ENCODE measurements at regions not wholly inside any gene's neighbourhood (a gene's known extent, or its start where the extent isn't known, plus 50 kb on each side); places are given as distances from the start of the nearest gene placed in this dataset.
"Not testable (repeated sequence)": the region's sequence is repeated elsewhere in the genome, so short reads cannot be mapped to it uniquely, and the experiment has no call there.

- H3K4me1 ChIP-seq (ENCODE audit: control insufficient read depth, insufficient read depth, low read length); H3K4me3 ChIP-seq (ENCODE audit: low read depth, low read length); H3K27me3 ChIP-seq (ENCODE audit: control insufficient read depth, insufficient read depth, low read length); H3K9ac ChIP-seq (ENCODE audit: low read depth, low read length); H3K36me3 ChIP-seq (ENCODE audit: control insufficient read depth, insufficient read depth, low read length): not testable (repeated sequence)
- peaks cover 13% of the 10 kb centered on the region for H3K9me3 ChIP-seq (ENCODE audit: control insufficient read depth, insufficient read depth, low read length)
These were observed 256.6 kb upstream of the PELI2 start for GRCh38 chr14:55861561-55861960.

- peak overlapping the region; percentile 54 for H3K9ac ChIP-seq (ENCODE audit: low read depth, low read length)
These were observed 253.1 kb upstream of the PELI2 start for GRCh38 chr14:55864890-55865655.

GRCh38 chr14:55867311-55867710 lies 250.9 kb upstream of the PELI2 start:
- Histone ChIP-seq H3K36me3 (ENCODE audit: control insufficient read depth, insufficient read depth, low read length) (no peaks in the 10 kb centered on the region), H3K9ac (ENCODE audit: low read depth, low read length) (no peak overlapping the region), H3K27me3 (ENCODE audit: control insufficient read depth, insufficient read depth, low read length) (no peaks in the 10 kb centered on the region), H3K4me3 (ENCODE audit: low read depth, low read length) (no peak overlapping the region), H3K4me1 (ENCODE audit: control insufficient read depth, insufficient read depth, low read length) (no peaks in the 10 kb centered on the region), H3K9me3 (ENCODE audit: control insufficient read depth, insufficient read depth, low read length) (peaks cover 5% of the 10 kb centered on the region)

More at GRCh38 chr14:55864890-55865655, 253.1 kb upstream of the PELI2 start:
- Histone ChIP-seq H3K27me3 (ENCODE audit: control insufficient read depth, insufficient read depth, low read length) (no peaks in the 10 kb centered on the region), H3K4me3 (ENCODE audit: low read depth, low read length) (peak overlapping the region; percentile 32), H3K36me3 (ENCODE audit: control insufficient read depth, insufficient read depth, low read length) (no peaks in the 10 kb centered on the region), H3K9me3 (ENCODE audit: control insufficient read depth, insufficient read depth, low read length) (peaks cover 8% of the 10 kb centered on the region), H3K4me1 (ENCODE audit: control insufficient read depth, insufficient read depth, low read length) (no peaks in the 10 kb centered on the region)

- Histone ChIP-seq H3K36me3 (ENCODE audit: control insufficient read depth, insufficient read depth, low read length) (no peaks in the 10 kb centered on the region), H3K4me1 (ENCODE audit: control insufficient read depth, insufficient read depth, low read length) (no peaks in the 10 kb centered on the region), H3K27me3 (ENCODE audit: control insufficient read depth, insufficient read depth, low read length) (no peaks in the 10 kb centered on the region), H3K9me3 (ENCODE audit: control insufficient read depth, insufficient read depth, low read length) (peaks cover 5% of the 10 kb centered on the region), H3K4me3 (ENCODE audit: low read depth, low read length) (no peak overlapping the region), H3K9ac (ENCODE audit: low read depth, low read length) (no peak overlapping the region)
These were observed 250.5 kb upstream of the PELI2 start for GRCh38 chr14:55867719-55868118.

GRCh38 chr14:55869397-55870049 lies 248.7 kb upstream of the PELI2 start:
- no peaks in the 10 kb centered on the region for H3K36me3 ChIP-seq (ENCODE audit: control insufficient read depth, insufficient read depth, low read length)
- H3K9me3 ChIP-seq (ENCODE audit: control insufficient read depth, insufficient read depth, low read length) = peaks cover 2% of the 10 kb centered on the region
- no peaks in the 10 kb centered on the region for H3K27me3 ChIP-seq (ENCODE audit: control insufficient read depth, insufficient read depth, low read length)
- no peak overlapping the region for H3K9ac ChIP-seq (ENCODE audit: low read depth, low read length)
- no peak overlapping the region for H3K4me3 ChIP-seq (ENCODE audit: low read depth, low read length)
- H3K4me1 ChIP-seq (ENCODE audit: control insufficient read depth, insufficient read depth, low read length) = no peaks in the 10 kb centered on the region

GRCh38 chr14:55873169-55873568 lies 245.0 kb upstream of the PELI2 start:
- Histone ChIP-seq H3K27me3 (ENCODE audit: control insufficient read depth, insufficient read depth, low read length) (no peaks in the 10 kb centered on the region), H3K9ac (ENCODE audit: low read depth, low read length) (no peak overlapping the region), H3K36me3 (ENCODE audit: control insufficient read depth, insufficient read depth, low read length) (no peaks in the 10 kb centered on the region), H3K4me1 (ENCODE audit: control insufficient read depth, insufficient read depth, low read length) (no peaks in the 10 kb centered on the region), H3K4me3 (ENCODE audit: low read depth, low read length) (no peak overlapping the region), H3K9me3 (ENCODE audit: control insufficient read depth, insufficient read depth, low read length) (no peaks in the 10 kb centered on the region)

- H3K9me3 ChIP-seq (ENCODE audit: control insufficient read depth, insufficient read depth, low read length) = no peaks in the 10 kb centered on the region
- H3K9ac ChIP-seq (ENCODE audit: low read depth, low read length) = no peak overlapping the region
- H3K27me3 ChIP-seq (ENCODE audit: control insufficient read depth, insufficient read depth, low read length) = no peaks in the 10 kb centered on the region
- no peaks in the 10 kb centered on the region for H3K4me1 ChIP-seq (ENCODE audit: control insufficient read depth, insufficient read depth, low read length)
- no peak overlapping the region for H3K4me3 ChIP-seq (ENCODE audit: low read depth, low read length)
- no peaks in the 10 kb centered on the region for H3K36me3 ChIP-seq (ENCODE audit: control insufficient read depth, insufficient read depth, low read length)
These were observed 243.4 kb upstream of the PELI2 start for GRCh38 chr14:55874785-55875184.

- Histone ChIP-seq H3K4me3 (ENCODE audit: low read depth, low read length) (no peak overlapping the region), H3K9me3 (ENCODE audit: control insufficient read depth, insufficient read depth, low read length) (no peaks in the 10 kb centered on the region), H3K27me3 (ENCODE audit: control insufficient read depth, insufficient read depth, low read length) (no peaks in the 10 kb centered on the region), H3K36me3 (ENCODE audit: control insufficient read depth, insufficient read depth, low read length) (no peaks in the 10 kb centered on the region), H3K4me1 (ENCODE audit: control insufficient read depth, insufficient read depth, low read length) (peaks cover 2% of the 10 kb centered on the region), H3K9ac (ENCODE audit: low read depth, low read length) (no peak overlapping the region)
These were observed 240.3 kb upstream of the PELI2 start for GRCh38 chr14:55877942-55878341.

- Histone ChIP-seq H3K4me1 (ENCODE audit: control insufficient read depth, insufficient read depth, low read length) (peaks cover 2% of the 10 kb centered on the region), H3K9ac (ENCODE audit: low read depth, low read length) (no peak overlapping the region), H3K27me3 (ENCODE audit: control insufficient read depth, insufficient read depth, low read length) (no peaks in the 10 kb centered on the region), H3K4me3 (ENCODE audit: low read depth, low read length) (no peak overlapping the region), H3K9me3 (ENCODE audit: control insufficient read depth, insufficient read depth, low read length) (no peaks in the 10 kb centered on the region), H3K36me3 (ENCODE audit: control insufficient read depth, insufficient read depth, low read length) (no peaks in the 10 kb centered on the region)
These were observed 236.5 kb upstream of the PELI2 start for GRCh38 chr14:55881577-55882241.

GRCh38 chr14:55884819-55885218 lies 233.4 kb upstream of the PELI2 start:
- no peaks in the 10 kb centered on the region for H3K36me3 ChIP-seq (ENCODE audit: control insufficient read depth, insufficient read depth, low read length)

GRCh38 chr14:55889124-55889523 lies 229.1 kb upstream of the PELI2 start:
- no peaks in the 10 kb centered on the region for H3K9me3 ChIP-seq (ENCODE audit: control insufficient read depth, insufficient read depth, low read length)
- no peak overlapping the region for H3K4me3 ChIP-seq (ENCODE audit: low read depth, low read length)
- H3K36me3 ChIP-seq (ENCODE audit: control insufficient read depth, insufficient read depth, low read length) = no peaks in the 10 kb centered on the region

More at GRCh38 chr14:55884819-55885218, 233.4 kb upstream of the PELI2 start:
- Histone ChIP-seq H3K4me3 (ENCODE audit: low read depth, low read length) (no peak overlapping the region), H3K4me1 (ENCODE audit: control insufficient read depth, insufficient read depth, low read length) (peaks cover 5% of the 10 kb centered on the region), H3K27me3 (ENCODE audit: control insufficient read depth, insufficient read depth, low read length) (no peaks in the 10 kb centered on the region), H3K9me3 (ENCODE audit: control insufficient read depth, insufficient read depth, low read length) (no peaks in the 10 kb centered on the region), H3K9ac (ENCODE audit: low read depth, low read length) (no peak overlapping the region)

GRCh38 chr14:55891692-55892091 lies 226.5 kb upstream of the PELI2 start:
- Histone ChIP-seq H3K9me3 (ENCODE audit: control insufficient read depth, insufficient read depth, low read length) (no peaks in the 10 kb centered on the region), H3K27me3 (ENCODE audit: control insufficient read depth, insufficient read depth, low read length) (no peaks in the 10 kb centered on the region), H3K9ac (ENCODE audit: low read depth, low read length) (no peak overlapping the region), H3K4me1 (ENCODE audit: control insufficient read depth, insufficient read depth, low read length) (peaks cover 19% of the 10 kb centered on the region), H3K4me3 (ENCODE audit: low read depth, low read length) (no peak overlapping the region), H3K36me3 (ENCODE audit: control insufficient read depth, insufficient read depth, low read length) (no peaks in the 10 kb centered on the region)

More at GRCh38 chr14:55889124-55889523, 229.1 kb upstream of the PELI2 start:
- Histone ChIP-seq H3K4me1 (ENCODE audit: control insufficient read depth, insufficient read depth, low read length) (peaks cover 19% of the 10 kb centered on the region), H3K9ac (ENCODE audit: low read depth, low read length) (no peak overlapping the region), H3K27me3 (ENCODE audit: control insufficient read depth, insufficient read depth, low read length) (no peaks in the 10 kb centered on the region)

Data from iPS-15b (cell line).